ENCODE measurements at regions not wholly inside any gene's neighbourhood (a gene's known extent, or its start where the extent isn't known, plus 50 kb on each side); places are given as distances from the start of the nearest gene placed in this dataset.

DNA sequence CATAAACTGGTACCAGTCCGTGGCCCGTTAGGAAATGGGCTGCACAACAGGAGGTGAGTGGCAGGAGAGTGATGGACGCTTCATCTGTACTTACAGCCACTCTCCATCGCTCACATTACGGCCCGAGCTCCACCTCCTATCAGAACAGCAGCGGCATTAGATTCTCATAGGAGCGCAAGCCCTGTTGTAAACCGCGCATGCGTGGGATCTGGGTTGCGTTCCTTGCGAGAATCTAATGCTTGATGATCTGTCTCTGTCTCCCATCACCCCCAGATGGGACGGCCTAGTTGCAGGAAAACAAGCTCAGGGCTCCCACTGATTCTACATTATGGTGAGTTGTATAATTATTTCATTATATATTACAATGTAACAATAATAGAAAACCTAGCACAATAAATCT lies 480.4 kb downstream of the CCDC171 start:
- H3K9me3 ChIP-seq (replicated peaks; ENCODE audit: insufficient read depth, low read length): no peaks in the 10 kb centered on the region
- H3K9me2 ChIP-seq (replicated peaks; ENCODE audit: insufficient read depth, low read length): no peaks in the 10 kb centered on the region
- DNase-seq: no peak
- H4K20me1 ChIP-seq (ENCODE audit: insufficient read depth, low read length): no peaks in the 10 kb centered on the region
- H3K4me3 ChIP-seq (ENCODE audit: low read length): no peak overlapping the region
- H3K4me2 ChIP-seq (ENCODE audit: low read depth, low read length): no peak overlapping the region
- H2AFZ ChIP-seq (ENCODE audit: low read length): no peak overlapping the region
- H3F3A ChIP-seq (ENCODE audit: insufficient read depth, low read length): no peaks in the 10 kb centered on the region
- H3K36me3 ChIP-seq (replicated peaks; ENCODE audit: insufficient read depth, low read length): no peaks in the 10 kb centered on the region
- no peak overlapping the region for H3K27ac ChIP-seq (ENCODE audit: low read length)
- H3K27me3 ChIP-seq (replicated peaks; ENCODE audit: insufficient read depth, low read length): no peaks in the 10 kb centered on the region
- H3K79me2 ChIP-seq (ENCODE audit: low read length): no peaks in the 10 kb centered on the region
- no peaks in the 10 kb centered on the region for H3K4me1 ChIP-seq (ENCODE audit: low read length)
- H3K9ac ChIP-seq (ENCODE audit: low read length): no peak overlapping the region
- TF ChIP-seq EZH2 (optimal IDR thresholded peaks at IDR 0.05; ENCODE audit: low read depth, low read length) (no peak), CTCF (IDR thresholded peaks at IDR 0.05; ENCODE audit: low read length) (no peak), EZH2phosphoT487 (IDR thresholded peaks at IDR 0.05; ENCODE audit: low read length) (no peak)

GRCh38 chr9:16033921-16034691 lies 481.3 kb downstream of the CCDC171 start:
- H3F3A ChIP-seq (ENCODE audit: insufficient read depth, low read length): no peaks in the 10 kb centered on the region
- H3K4me3 ChIP-seq (ENCODE audit: low read length): no peak overlapping the region
- no peaks in the 10 kb centered on the region for H3K9me2 ChIP-seq (replicated peaks; ENCODE audit: insufficient read depth, low read length)
- no peak overlapping the region for H3K9ac ChIP-seq (ENCODE audit: low read length)
- TF ChIP-seq EZH2phosphoT487 (IDR thresholded peaks at IDR 0.05; ENCODE audit: low read length) (no peak), EZH2 (optimal IDR thresholded peaks at IDR 0.05; ENCODE audit: low read depth, low read length) (no peak), CTCF (IDR thresholded peaks at IDR 0.05; ENCODE audit: low read length) (no peak)
- H3K27ac ChIP-seq (ENCODE audit: low read length): no peak overlapping the region
- no peak overlapping the region for H3K4me2 ChIP-seq (ENCODE audit: low read depth, low read length)
- no peak for DNase-seq
- H3K79me2 ChIP-seq (ENCODE audit: low read length): no peaks in the 10 kb centered on the region
- H3K27me3 ChIP-seq (replicated peaks; ENCODE audit: insufficient read depth, low read length): no peaks in the 10 kb centered on the region
- no peaks in the 10 kb centered on the region for H4K20me1 ChIP-seq (ENCODE audit: insufficient read depth, low read length)
- no peak overlapping the region for H2AFZ ChIP-seq (ENCODE audit: low read length)
- no peaks in the 10 kb centered on the region for H3K36me3 ChIP-seq (replicated peaks; ENCODE audit: insufficient read depth, low read length)
- H3K4me1 ChIP-seq (ENCODE audit: low read length): no peaks in the 10 kb centered on the region
- H3K9me3 ChIP-seq (replicated peaks; ENCODE audit: insufficient read depth, low read length): no peaks in the 10 kb centered on the region

DNA sequence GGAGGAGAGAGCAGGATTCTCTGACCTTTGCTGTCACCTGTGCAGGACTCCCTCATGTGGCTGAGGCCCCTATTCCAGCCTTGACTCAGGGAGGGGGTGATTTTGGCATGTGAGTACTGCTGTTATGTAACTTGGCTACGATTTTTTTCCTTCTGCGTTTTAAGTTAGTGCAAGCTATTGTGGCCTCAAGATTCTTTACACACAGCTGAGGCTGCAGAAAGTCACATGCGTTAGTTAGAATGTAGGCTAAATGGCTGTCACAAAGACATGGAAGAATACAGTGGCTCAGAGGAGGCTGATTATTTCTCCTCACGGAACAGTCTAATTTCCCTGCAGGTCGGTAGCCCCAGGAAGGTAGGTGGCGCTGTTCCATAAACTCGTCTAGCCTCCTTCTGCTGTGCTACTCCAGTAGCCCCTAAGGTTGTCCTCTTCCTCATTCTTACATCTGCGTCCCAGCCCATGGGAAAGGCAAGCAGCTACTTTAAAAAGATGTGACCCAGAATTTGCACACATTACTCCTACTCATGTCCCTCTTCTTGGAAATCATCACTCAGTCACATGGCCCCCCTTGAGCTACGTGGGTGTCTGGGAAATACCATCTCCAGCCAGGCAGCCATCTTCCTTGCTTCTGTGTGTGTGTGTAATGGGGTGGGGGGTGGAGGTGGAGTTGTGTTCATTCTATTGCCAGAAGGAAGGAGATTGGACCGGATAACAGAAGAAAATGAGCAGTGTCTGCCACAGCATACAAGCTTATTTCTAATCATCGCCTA lies 486.6 kb downstream of the CCDC171 start:
- H3K4me1 ChIP-seq (ENCODE audit: low read length): no peaks in the 10 kb centered on the region
- H3F3A ChIP-seq (ENCODE audit: insufficient read depth, low read length): no peaks in the 10 kb centered on the region
- no peak overlapping the region for H3K4me2 ChIP-seq (ENCODE audit: low read depth, low read length)
- no peaks in the 10 kb centered on the region for H4K20me1 ChIP-seq (ENCODE audit: insufficient read depth, low read length)
- H3K27ac ChIP-seq (ENCODE audit: low read length): no peak overlapping the region
- no peak overlapping the region for H2AFZ ChIP-seq (ENCODE audit: low read length)
- H3K9ac ChIP-seq (ENCODE audit: low read length): no peak overlapping the region
- no peak for DNase-seq
- H3K27me3 ChIP-seq (replicated peaks; ENCODE audit: insufficient read depth, low read length): no peaks in the 10 kb centered on the region
- no peaks in the 10 kb centered on the region for H3K79me2 ChIP-seq (ENCODE audit: low read length)
- H3K9me2 ChIP-seq (replicated peaks; ENCODE audit: insufficient read depth, low read length): no peaks in the 10 kb centered on the region
- H3K4me3 ChIP-seq (ENCODE audit: low read length): no peak overlapping the region
- TF ChIP-seq EZH2 (optimal IDR thresholded peaks at IDR 0.05; ENCODE audit: low read depth, low read length): no peak
- TF ChIP-seq CTCF (IDR thresholded peaks at IDR 0.05; ENCODE audit: low read length): no peak
- no peak for TF ChIP-seq EZH2phosphoT487 (IDR thresholded peaks at IDR 0.05; ENCODE audit: low read length)
- H3K36me3 ChIP-seq (replicated peaks; ENCODE audit: insufficient read depth, low read length): no peaks in the 10 kb centered on the region
- no peaks in the 10 kb centered on the region for H3K9me3 ChIP-seq (replicated peaks; ENCODE audit: insufficient read depth, low read length)

Measured in MM.1S (cell line).